GDM1 (cell line): ENCODE measurements at regions not wholly inside any gene's neighbourhood (a gene's known extent, or its start where the extent isn't known, plus 50 kb on each side); places are given as distances from the start of the nearest gene placed in this dataset.
"Not testable (repeated sequence)": the region's sequence is repeated elsewhere in the genome, so short reads cannot be mapped to it uniquely, and the experiment has no call there.

Experiments
- DNase-seq: peaks from one replicate; lab custom pipeline; 2025; lab: John Stamatoyannopoulos, UW

- DNase-seq, result not testable (repeated sequence)
Observed at GRCh38 chr17:15802917-15803316, 70.8 kb downstream of the TBC1D26 start.

GRCh38 chr17:15806825-15807224 lies 74.7 kb downstream of the TBC1D26 start:
- DNase-seq, result not testable (repeated sequence)

- not testable (repeated sequence) for DNase-seq
Observed at GRCh38 chr17:15813388-15813787, 81.3 kb downstream of the TBC1D26 start.

- DNase-seq, result not testable (repeated sequence)
Observed at GRCh38 chr17:15814003-15814402, 81.9 kb downstream of the TBC1D26 start.

- DNase-seq, result not testable (repeated sequence)
Observed at GRCh38 chr17:15817861-15818260, 85.8 kb downstream of the TBC1D26 start.

- not testable (repeated sequence) for DNase-seq
Observed at GRCh38 chr17:15822280-15822679, 90.2 kb downstream of the TBC1D26 start.

GRCh38 chr17:15828727-15829314 lies 96.7 kb downstream of the TBC1D26 start:
- DNase-seq, result peak; percentile 71

- not testable (repeated sequence) for DNase-seq
Observed at GRCh38 chr17:15830221-15830620, 98.1 kb downstream of the TBC1D26 start.

GRCh38 chr17:15831182-15831581 lies 99.1 kb downstream of the TBC1D26 start:
- not testable (repeated sequence) for DNase-seq

GRCh38 chr17:15832921-15833480 lies 100.9 kb downstream of the TBC1D26 start:
- DNase-seq, result peak; percentile 55

- DNase-seq, result not testable (repeated sequence)
Observed at GRCh38 chr17:15833890-15834289, 101.8 kb downstream of the TBC1D26 start.

GRCh38 chr17:15835481-15835880 lies 103.4 kb downstream of the TBC1D26 start:
- not testable (repeated sequence) for DNase-seq

- not testable (repeated sequence) for DNase-seq
Observed at GRCh38 chr17:15836249-15836982, 104.3 kb downstream of the TBC1D26 start.

- not testable (repeated sequence) for DNase-seq
Observed at GRCh38 chr17:15836991-15837390, 104.9 kb downstream of the TBC1D26 start.

- DNase-seq, result not testable (repeated sequence)
Observed at GRCh38 chr17:15847447-15848229, 97.3 kb upstream of the ADORA2B start.

- DNase-seq, result peak; percentile 51
Observed at GRCh38 chr17:15849054-15849453, 95.9 kb upstream of the ADORA2B start.

- not testable (repeated sequence) for DNase-seq
Observed at GRCh38 chr17:15850071-15850470, 94.9 kb upstream of the ADORA2B start.

GRCh38 chr17:15850687-15851086 lies 94.2 kb upstream of the ADORA2B start:
- not testable (repeated sequence) for DNase-seq

GRCh38 chr17:15852863-15853262 lies 92.1 kb upstream of the ADORA2B start:
- not testable (repeated sequence) for DNase-seq

GRCh38 chr17:15856191-15856590 lies 88.7 kb upstream of the ADORA2B start:
- not testable (repeated sequence) for DNase-seq

- not testable (repeated sequence) for DNase-seq
Observed at GRCh38 chr17:15856745-15857144, 88.2 kb upstream of the ADORA2B start.

GRCh38 chr17:15858082-15858481 lies 86.8 kb upstream of the ADORA2B start:
- not testable (repeated sequence) for DNase-seq
